DMS53 (cell line): ENCODE measurements at regions not wholly inside any gene's neighbourhood (a gene's known extent, or its start where the extent isn't known, plus 50 kb on each side); places are given as distances from the start of the nearest gene placed in this dataset.

Experiments
- DNase-seq: peaks from one replicate; lab custom pipeline; 2025; lab: John Stamatoyannopoulos, UW

- no peak for DNase-seq
These were observed 904.0 kb downstream of the SORCS3 start for GRCh38 chr10:105545101-105545500.

- DNase-seq = no peak
These were observed 899.3 kb downstream of the SORCS3 start for GRCh38 chr10:105540381-105540780.

GRCh38 chr10:105538874-105539273, 897.8 kb downstream of the SORCS3 start:
- DNase-seq = no peak

- DNase-seq = no peak
These were observed 894.4 kb downstream of the SORCS3 start for GRCh38 chr10:105535478-105535877.

- DNase-seq = no peak
These were observed 893.0 kb downstream of the SORCS3 start for GRCh38 chr10:105534086-105534485.

GRCh38 chr10:105516511-105516910, 875.4 kb downstream of the SORCS3 start:
- no peak for DNase-seq

GRCh38 chr10:105514106-105514505, 873.0 kb downstream of the SORCS3 start:
- DNase-seq = no peak

GRCh38 chr10:105509517-105509916, 868.4 kb downstream of the SORCS3 start:
- DNase-seq = no peak

- DNase-seq = no peak
These were observed 865.2 kb downstream of the SORCS3 start for GRCh38 chr10:105506262-105506661.

GRCh38 chr10:105503714-105504113, 862.6 kb downstream of the SORCS3 start:
- no peak for DNase-seq

GRCh38 chr10:105502058-105502457, 861.0 kb downstream of the SORCS3 start:
- DNase-seq = no peak

GRCh38 chr10:105494944-105495343, 853.9 kb downstream of the SORCS3 start:
- DNase-seq = no peak

- DNase-seq = no peak
These were observed 853.2 kb downstream of the SORCS3 start for GRCh38 chr10:105494303-105494702.

GRCh38 chr10:105473170-105473569, 832.1 kb downstream of the SORCS3 start:
- no peak for DNase-seq

- no peak for DNase-seq
These were observed 827.7 kb downstream of the SORCS3 start for GRCh38 chr10:105468759-105469158.

- no peak for DNase-seq
These were observed 825.4 kb downstream of the SORCS3 start for GRCh38 chr10:105466521-105466920.

GRCh38 chr10:105434970-105435369, 793.9 kb downstream of the SORCS3 start:
- no peak for DNase-seq

GRCh38 chr10:105413997-105414396, 772.9 kb downstream of the SORCS3 start:
- no peak for DNase-seq

GRCh38 chr10:105409370-105409769, 768.3 kb downstream of the SORCS3 start:
- DNase-seq = no peak

GRCh38 chr10:105406488-105406887, 765.4 kb downstream of the SORCS3 start:
- no peak for DNase-seq

GRCh38 chr10:105398202-105398601, 757.1 kb downstream of the SORCS3 start:
- no peak for DNase-seq

GRCh38 chr10:105391670-105392351, 750.7 kb downstream of the SORCS3 start:
- DNase-seq = no peak

GRCh38 chr10:105387971-105388370, 746.9 kb downstream of the SORCS3 start:
- no peak for DNase-seq

GRCh38 chr10:105383978-105384377, 742.9 kb downstream of the SORCS3 start:
- DNase-seq = no peak
